Left kidney (tissue), 1 donor: ENCODE measurements at regions not wholly inside any gene's neighbourhood (a gene's known extent, or its start where the extent isn't known, plus 50 kb on each side); places are given as distances from the start of the nearest gene placed in this dataset.

Experiments used
- DNase-seq: peaks from one replicate; pipeline ENCODE4 v3.0.0-alpha.2; 2013

DNA sequence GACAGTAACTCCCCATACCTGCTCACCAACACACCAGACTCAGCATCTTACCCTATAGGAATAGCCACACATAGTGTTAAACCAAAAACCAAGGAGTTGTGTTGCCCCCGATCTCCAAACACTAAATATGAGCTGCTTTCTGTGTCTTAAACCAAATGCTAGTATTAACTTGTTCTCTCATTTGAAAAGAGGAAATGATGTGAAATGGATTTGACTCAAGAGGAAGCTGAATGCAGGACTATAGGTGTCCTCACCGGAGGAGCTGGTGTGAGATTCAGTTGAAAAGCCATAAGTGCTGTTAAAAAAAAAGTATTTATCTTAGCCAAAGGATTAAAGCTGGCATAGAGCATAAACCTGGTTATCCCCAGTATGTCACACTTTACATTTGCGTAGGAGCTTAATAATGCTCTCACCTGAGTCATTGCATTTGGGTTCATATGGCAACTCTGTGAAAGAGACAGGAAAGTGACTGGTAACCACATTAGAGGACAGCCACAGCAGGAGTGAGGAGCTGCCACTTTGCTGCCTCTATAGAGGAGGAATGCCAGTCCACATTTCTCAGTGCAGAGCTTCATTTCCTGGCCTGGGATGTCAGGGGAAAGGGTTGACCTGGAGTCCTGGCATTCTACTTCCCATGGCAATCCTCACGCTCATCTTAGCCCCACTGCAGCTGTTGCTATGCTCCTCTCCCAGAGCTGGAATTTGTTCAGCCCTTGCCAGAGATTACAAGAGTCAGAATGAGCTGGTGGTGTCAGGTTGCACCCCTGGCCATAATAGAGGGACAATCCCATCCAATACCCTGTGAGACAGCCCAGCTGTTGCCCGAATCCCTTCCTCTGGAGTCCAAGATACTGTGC is 143.3 kb upstream of the ANKFN1 start:
- peak; percentile 49 for DNase-seq

- no peak for DNase-seq
These were observed 141.7 kb upstream of the ANKFN1 start for GRCh38 chr17:56011406-56012131.

DNA sequence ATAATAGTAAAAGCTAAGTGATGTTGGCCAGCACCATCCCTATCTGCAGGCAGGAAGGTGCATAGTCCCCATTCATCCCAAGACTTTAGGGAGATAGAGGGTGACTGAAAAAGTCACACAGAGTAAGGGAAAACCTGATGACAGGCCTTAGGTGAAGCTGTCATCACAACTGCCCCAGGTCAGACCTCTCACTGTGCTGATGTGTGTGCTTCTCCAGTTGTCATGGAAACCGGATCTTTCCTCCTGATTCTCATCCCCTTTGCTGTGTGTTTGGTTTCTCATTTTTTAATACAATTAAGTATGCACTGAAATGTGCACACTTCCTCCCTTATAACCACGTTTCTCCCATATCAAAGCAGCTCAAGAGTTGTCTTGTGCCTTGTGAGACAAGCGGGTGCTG is 135.1 kb upstream of the ANKFN1 start:
- DNase-seq: no peak

DNA sequence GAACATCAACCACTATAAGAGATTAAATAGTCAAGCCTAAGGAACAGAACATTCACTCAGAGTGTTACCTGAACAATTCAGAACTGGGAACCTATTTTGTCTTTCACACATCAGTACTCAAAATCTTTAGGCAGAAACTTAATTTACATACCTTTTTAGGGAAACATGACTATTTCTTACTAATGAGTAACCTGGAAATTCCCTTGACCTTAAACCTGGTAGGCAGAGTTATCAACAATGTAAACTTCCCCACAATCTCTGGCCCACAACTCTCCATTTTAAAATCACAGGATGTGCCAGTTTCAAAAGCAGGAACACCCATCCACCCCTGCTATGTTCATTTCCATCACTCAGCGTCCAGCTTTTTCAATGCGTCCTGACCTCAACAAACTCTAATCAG is 132.9 kb upstream of the ANKFN1 start:
- DNase-seq: no peak

DNA sequence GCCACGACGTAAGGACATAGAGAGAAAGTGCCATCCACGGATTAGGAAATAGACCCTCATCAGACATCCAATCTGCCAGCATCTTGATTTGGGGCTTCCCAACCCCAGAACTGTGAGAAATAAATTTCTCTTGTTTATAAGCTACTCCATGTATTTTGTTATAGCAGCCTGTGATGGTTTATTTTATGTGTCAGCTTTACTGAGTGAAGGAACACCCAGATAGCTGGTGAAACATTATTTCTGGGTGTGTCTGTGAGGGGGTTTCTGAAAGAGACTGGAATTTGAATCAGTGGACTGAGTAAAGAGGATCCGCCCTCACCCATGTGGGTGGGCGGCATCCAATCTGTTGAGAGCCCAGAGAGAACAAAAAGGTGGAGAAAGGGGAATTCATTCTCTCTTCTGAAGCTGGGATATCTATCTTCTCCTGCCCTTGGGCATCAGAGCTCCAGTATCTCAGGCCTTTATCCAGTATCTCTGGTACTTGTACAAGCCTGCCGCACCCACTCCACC is 131.5 kb upstream of the ANKFN1 start:
- no peak for DNase-seq

- no peak for DNase-seq
These were observed 129.4 kb upstream of the ANKFN1 start for GRCh38 chr17:56023851-56024250.

DNA sequence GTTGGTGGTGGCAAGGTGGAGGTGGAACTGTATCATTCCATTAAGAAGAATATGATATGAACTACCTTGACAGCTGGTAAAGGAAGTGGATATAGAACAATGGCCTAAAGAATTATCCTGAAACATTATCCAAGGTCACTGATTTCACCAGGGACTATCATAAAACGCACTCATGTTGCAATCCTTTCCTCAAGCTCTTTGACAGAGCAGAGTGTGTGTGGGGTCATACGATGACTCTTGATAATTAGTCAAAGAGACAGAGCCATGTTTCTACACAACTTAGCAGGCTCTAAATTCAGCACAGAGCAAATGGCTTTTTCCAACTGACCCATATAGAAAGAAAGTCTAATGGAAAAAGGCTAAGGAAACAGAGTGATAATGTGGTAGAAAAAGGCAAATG is 126.4 kb upstream of the ANKFN1 start:
- no peak for DNase-seq

DNA sequence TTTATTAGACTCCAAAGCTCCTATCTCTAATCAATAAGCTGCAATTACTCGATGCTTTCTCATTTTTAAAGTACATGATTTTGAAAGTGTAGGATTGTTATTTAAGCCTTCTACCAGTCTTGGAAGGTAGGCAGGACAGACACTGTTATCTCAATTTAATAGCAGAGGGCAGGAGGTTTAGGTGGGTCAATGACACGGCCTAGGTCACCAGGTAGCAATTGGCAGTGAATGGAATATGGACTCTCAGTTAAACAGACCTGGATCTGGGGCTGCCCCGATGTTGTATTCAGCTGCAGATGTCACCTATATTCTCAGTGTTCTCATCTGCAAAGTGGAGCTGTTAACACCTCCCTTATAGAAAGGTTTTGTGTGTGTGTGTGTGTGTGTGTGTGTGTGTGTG is 124.4 kb upstream of the ANKFN1 start:
- no peak for DNase-seq

- no peak for DNase-seq
These were observed 123.2 kb upstream of the ANKFN1 start for GRCh38 chr17:56030009-56030624.

- no peak for DNase-seq
These were observed 121.6 kb upstream of the ANKFN1 start for GRCh38 chr17:56031636-56032035.

DNA sequence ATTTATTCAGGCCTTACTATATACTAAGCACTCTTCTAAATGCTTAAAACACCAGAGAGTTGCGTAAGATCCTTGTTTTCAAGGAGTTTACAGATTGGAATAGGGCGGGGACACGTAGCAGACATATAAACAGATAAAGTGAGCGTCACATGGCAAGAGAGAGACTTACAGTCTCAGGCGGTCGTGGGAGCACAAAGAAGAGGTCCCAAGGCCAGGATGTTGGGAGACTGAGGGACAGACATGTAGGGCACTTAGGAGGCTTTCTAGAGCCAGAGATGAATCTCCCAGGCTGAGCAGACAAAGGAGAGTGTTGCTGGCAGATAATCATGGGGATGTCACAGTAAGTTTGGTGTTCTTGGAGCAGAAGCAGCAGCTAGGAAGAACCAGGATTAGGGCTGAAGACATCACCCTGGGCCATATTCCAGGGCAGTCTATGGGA is 119.1 kb upstream of the ANKFN1 start:
- no peak for DNase-seq

GRCh38 chr17:56038131-56038530 is 115.1 kb upstream of the ANKFN1 start:
- DNase-seq: no peak

- no peak for DNase-seq
These were observed 107.4 kb upstream of the ANKFN1 start for GRCh38 chr17:56045872-56046271.

DNA sequence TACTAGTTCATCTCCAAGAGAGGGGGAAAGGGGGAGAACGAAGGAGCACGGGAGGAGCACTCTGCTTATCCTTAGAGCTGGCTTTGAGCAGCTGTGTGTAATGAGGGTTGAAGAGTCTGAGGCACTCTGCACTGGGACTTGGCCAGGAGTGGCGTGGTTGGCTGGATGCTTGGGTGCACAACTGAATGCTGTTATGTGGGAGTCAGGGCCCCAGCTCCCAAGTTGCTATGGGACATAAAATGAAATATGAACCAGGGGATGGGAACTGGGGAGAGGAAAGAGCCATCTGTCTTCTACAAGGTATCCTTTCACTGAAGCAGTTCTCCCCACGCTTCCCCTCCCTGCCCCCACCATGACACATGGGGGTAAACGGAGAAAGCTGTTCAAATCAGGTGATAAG is 105.9 kb upstream of the ANKFN1 start:
- peak; percentile 55 for DNase-seq

GRCh38 chr17:56057869-56058268 is 95.4 kb upstream of the ANKFN1 start:
- no peak for DNase-seq

DNA sequence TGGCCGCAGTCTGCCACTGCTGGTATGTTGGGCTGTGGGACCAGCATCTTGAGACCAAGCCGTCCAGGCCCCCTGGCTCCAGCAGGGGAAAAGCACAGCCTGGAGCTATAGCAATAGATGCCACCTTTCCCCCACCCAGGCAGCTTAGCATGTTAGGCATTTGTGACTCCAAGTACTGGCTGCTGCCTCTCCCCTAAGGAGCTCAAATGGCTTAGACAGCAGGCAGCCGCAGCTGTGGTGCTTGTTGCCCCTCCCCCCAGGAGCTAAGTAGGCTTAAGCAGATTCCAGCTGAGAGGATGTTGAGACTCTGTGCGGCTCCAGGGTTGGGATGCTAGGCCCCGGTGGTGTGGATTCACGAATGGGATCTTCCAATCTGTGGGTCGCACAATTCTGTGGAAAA is 88.8 kb upstream of the ANKFN1 start:
- no peak for DNase-seq

DNA sequence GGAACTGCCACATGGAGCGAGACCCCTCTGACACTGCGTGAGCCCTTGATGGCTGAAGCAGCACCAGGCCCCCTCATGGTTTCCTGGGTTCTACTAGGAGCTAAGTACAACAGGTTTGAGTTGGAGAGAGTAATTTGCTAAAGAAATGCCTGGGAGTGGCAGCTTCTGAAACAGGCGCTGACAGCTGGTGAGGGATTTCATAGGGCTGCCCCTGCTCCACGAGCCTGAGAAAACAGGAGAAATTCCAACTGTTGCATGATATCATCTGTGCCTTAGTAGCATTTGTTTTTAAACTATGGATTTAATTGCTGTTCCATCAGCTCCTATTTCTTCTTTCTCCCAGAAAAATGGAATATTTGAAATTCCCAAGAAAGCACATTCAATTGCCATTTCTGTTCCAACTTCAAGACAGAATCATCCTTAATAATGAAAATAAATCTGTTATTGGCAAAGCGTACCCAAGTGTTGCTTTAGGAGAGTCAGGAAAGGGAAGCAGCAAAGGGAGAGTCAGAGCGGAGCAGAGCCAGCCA is 78.8 kb upstream of the ANKFN1 start:
- DNase-seq: no peak

GRCh38 chr17:56076980-56077379 is 76.3 kb upstream of the ANKFN1 start:
- DNase-seq: no peak

DNA sequence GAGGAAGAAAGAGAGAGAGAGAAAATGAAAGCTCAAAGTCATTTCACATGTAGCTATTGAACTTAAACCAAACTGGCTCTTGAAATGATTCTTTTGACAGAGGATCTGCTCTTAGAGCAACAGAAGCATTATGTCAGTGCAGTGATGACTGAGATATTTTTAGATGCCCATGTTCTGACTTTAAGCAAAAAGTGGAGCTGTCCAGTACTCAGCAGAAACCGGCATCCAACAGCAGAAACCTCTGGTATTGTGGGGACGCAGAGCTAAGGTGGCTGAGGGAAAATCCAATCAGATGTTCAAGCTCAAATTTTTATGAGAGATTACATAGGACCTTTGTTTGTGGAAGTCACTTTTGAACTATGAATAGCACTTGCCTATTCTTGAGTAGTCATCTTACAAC is 69.8 kb upstream of the ANKFN1 start:
- no peak for DNase-seq

DNA sequence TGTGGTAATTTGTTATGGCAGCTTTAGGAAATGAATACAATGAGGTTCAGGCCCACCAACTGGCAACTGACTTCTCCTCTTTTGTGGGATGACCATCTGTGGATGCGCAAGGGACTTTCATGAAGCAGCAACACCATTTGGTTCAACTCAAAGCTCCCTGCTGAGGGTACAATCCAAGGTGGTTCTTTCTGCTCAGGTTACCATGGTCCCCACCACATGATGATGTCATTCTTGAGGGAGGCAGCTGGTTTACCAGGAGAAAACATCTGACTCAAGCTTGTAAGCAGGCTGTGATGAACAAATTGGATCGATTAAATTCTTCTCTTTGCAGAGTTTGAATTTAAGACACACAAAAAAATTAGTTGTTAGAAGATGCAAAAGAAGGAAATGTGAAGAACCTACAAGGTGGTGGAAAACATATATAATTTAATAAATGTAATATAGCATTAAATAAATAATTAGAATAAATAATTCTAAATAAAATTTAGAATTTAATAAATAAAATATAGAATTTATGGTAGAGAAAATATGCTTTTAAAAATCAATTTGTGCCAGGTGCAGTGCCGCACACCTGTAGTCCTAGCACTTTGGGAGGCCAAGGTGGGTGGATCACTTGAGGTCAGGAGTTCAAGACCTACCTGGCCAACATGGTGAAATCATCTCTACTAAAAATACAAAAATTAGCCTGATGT is 67.6 kb upstream of the ANKFN1 start:
- no peak for DNase-seq

DNA sequence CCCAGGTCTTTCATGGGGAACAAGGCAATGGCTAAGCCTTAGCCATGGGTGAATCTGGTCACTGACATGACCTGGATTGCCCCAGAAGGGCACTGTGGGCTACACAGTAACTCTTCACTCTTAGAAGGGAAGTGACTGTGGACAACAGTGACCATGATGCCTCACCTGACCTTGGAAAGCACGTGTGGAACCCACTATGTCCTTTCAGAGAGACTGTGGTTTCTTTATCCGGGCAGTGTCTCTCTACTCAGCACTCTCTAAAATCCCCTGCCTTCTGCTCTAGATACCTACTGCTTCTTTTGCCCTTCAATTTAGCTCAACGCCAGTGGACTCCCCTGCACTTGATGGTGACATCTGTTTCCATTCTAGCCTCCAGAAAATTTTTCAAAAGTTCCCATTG is 66.1 kb upstream of the ANKFN1 start:
- DNase-seq: no peak
